IPS-18a (cell line): ENCODE measurements at regions not wholly inside any gene's neighbourhood (a gene's known extent, or its start where the extent isn't known, plus 50 kb on each side); places are given as distances from the start of the nearest gene placed in this dataset.

ENCODE experiments used
- H3K27ac ChIP-seq: one replicate; pipeline ENCODE4 v1.5.1; 2013; ENCODE audit warnings: low read length
- H3K27me3 ChIP-seq: one replicate; pipeline ENCODE4 v1.6.1; 2013; ENCODE audit warnings: mild to moderate bottlenecking, low read length; ENCODE audit not compliant: control insufficient read depth, insufficient read depth
- H3K36me3 ChIP-seq: one replicate; pipeline ENCODE4 v1.6.1; 2013; ENCODE audit warnings: low read depth, low read length; ENCODE audit not compliant: control insufficient read depth
- H3K4me1 ChIP-seq: one replicate; pipeline ENCODE4 v1.6.1; 2013; ENCODE audit warnings: low read depth, low read length; ENCODE audit not compliant: control insufficient read depth
- H3K4me3 ChIP-seq: one replicate; pipeline ENCODE4 v1.5.1; 2013; ENCODE audit warnings: low read length
- H3K9ac ChIP-seq: one replicate; pipeline ENCODE4 v1.6.1; 2013; ENCODE audit warnings: mild to moderate bottlenecking, low read length, moderate library complexity
- H3K9me3 ChIP-seq: one replicate; pipeline ENCODE4 v1.6.1; 2013; ENCODE audit warnings: low read depth, low read length; ENCODE audit not compliant: control insufficient read depth

DNA sequence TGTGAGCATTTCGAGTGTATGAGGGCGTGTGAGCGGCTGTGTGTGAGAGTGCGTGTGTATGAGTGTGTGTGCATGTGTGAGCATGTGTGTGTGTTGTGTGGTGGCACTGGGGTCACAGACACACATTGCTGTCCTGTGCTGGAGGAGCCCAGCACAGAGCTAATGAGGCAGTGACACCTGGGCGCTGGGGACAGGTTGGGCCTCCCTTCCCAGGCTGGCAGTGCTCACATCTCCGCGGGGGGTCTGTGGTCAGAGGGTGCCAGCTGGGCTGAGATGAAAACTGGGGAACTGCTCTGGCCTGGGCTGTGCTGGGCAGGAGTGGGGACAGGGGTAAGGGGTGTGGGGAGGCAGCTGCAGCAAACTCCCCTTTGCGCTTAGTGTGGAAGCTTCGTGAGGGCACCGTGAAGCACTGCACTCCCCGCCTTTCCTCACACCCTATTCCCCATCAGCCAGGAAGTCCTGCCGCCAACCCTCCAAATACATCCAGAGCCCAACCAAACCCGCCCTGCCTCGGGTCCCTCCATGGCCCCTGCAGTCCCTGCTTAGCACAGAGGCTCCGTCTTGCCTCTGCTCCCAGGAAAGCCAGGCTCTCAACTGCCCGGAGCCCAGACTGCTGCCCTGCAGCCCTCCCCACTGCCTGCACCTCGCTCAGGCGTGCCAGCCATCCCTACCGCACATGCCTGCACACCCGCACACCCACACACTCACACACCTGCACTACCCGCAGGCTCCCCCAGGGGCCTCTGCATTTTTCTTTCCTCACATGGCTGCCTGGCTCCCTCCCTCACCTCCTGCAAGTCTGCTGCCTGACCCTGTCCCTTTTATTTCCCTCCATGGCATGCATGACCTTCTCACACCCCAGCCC lies 62.0 kb upstream of the THY1 start:
- Histone ChIP-seq H3K27me3 (no peaks in the 10 kb centered on the region), H3K4me3 (no peak overlapping the region), H3K4me1 (no peaks in the 10 kb centered on the region), H3K36me3 (no peaks in the 10 kb centered on the region), H3K27ac (no peak overlapping the region), H3K9me3 (no peaks in the 10 kb centered on the region), H3K9ac (no peak overlapping the region)

DNA sequence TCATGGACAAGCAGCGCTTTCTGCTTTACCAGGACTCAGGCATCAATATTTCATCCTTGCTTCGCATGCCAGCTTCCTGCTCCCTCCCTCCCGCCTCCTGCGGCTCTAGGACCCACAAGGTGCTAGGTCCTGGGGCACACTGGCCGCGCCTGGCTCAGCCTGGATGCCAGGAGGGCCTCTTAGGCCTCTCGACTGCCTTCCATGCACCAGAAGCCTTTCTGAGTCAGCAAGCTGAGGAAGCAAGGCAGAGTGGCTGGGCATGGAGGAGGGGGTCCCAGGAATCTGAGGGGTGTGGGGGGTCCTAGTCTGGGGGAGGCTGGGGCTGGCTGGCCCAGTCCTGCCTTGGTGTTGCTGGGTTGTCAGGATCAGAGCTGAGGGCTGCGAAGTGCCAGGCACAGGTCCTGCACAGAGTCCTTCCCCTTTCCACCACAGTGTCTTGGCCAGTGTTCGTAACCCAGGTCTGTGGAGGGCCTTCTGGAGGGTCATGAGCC lies 61.0 kb upstream of the THY1 start:
- Histone ChIP-seq H3K9ac (no peak overlapping the region), H3K27me3 (no peaks in the 10 kb centered on the region), H3K9me3 (no peaks in the 10 kb centered on the region), H3K4me1 (no peaks in the 10 kb centered on the region), H3K27ac (no peak overlapping the region), H3K4me3 (no peak overlapping the region), H3K36me3 (no peaks in the 10 kb centered on the region)

- H3K4me1 ChIP-seq, result no peaks in the 10 kb centered on the region
- H3K36me3 ChIP-seq, result no peaks in the 10 kb centered on the region
- H3K27ac ChIP-seq, result no peak overlapping the region
- no peaks in the 10 kb centered on the region for H3K27me3 ChIP-seq
- no peak overlapping the region for H3K4me3 ChIP-seq
- H3K9ac ChIP-seq, result no peak overlapping the region
- no peaks in the 10 kb centered on the region for H3K9me3 ChIP-seq
These were observed 60.4 kb upstream of the THY1 start for GRCh38 chr11:119483341-119483880.

DNA sequence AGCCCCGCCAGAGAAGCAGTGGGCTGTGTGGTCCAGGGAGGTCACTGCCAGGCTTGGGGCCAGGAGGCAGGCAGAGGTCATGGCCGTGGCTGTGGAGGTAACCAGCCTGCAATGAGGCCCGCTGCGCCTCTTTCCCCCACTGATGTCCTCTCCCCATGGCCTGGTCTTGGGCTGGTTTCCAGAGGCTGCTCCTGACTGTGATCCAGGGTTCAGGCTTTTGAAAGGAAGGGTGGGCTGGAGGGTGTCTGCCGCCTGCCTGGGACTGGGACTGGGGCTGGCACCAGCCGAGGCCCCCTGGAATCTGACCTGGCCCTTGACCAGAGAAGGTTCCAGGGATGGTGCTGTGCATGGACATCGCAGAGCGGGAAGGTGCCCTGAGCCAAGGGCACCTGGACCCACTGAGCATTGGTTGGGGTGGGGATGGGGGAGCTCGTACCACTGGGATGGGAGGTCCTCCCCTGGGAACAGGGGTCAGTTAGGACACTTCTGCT lies 59.6 kb upstream of the THY1 start:
- Histone ChIP-seq H3K4me3 (no peak overlapping the region), H3K4me1 (no peaks in the 10 kb centered on the region), H3K27me3 (no peaks in the 10 kb centered on the region), H3K9me3 (no peaks in the 10 kb centered on the region), H3K27ac (no peak overlapping the region), H3K9ac (no peak overlapping the region), H3K36me3 (no peaks in the 10 kb centered on the region)

DNA sequence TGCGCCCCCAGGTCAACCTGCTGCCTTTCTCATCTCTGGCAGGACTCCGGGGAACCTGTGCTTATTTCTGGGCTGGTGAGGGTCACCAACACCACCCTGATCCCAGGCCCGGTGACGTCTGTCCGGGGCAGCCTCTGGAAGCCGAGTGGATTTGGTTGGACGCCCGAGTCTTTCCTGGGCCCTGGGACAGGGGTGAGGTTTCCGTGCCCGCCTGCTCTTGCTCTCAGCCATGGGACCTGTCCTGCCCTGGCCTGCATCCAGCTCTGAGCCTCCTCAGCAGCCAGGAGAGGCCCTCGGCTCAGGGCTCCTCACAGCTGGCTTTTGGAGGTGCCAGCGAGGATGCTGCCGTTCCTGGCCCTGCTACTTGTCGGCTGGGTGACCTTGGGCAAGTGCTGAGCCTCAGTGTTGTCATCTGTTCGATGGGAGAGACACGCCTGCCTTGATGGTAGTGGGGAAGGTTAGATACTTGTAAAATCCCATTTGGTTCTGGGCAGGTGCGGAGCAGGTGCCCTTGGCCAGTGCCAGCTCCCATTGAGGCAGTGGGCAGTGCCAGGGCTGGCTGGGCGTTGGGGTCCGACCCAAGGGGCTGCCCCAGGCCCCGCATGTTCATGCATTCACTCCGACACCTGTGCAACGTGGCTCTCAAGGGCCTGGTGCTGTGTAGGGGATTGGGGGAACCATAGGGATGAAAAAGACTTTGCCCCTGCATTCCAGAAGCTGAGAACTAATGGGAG lies 58.9 kb upstream of the THY1 start:
- Histone ChIP-seq H3K4me1 (no peaks in the 10 kb centered on the region), H3K36me3 (no peaks in the 10 kb centered on the region), H3K9ac (no peak overlapping the region), H3K27ac (no peak overlapping the region), H3K4me3 (peak overlapping the region; percentile 36), H3K9me3 (no peaks in the 10 kb centered on the region), H3K27me3 (no peaks in the 10 kb centered on the region)

GRCh38 chr11:119481021-119481666 lies 58.2 kb upstream of the THY1 start:
- Histone ChIP-seq H3K36me3 (no peaks in the 10 kb centered on the region), H3K27ac (no peak overlapping the region), H3K9ac (no peak overlapping the region), H3K4me3 (peak overlapping the region; percentile 36), H3K27me3 (no peaks in the 10 kb centered on the region), H3K9me3 (no peaks in the 10 kb centered on the region), H3K4me1 (no peaks in the 10 kb centered on the region)

DNA sequence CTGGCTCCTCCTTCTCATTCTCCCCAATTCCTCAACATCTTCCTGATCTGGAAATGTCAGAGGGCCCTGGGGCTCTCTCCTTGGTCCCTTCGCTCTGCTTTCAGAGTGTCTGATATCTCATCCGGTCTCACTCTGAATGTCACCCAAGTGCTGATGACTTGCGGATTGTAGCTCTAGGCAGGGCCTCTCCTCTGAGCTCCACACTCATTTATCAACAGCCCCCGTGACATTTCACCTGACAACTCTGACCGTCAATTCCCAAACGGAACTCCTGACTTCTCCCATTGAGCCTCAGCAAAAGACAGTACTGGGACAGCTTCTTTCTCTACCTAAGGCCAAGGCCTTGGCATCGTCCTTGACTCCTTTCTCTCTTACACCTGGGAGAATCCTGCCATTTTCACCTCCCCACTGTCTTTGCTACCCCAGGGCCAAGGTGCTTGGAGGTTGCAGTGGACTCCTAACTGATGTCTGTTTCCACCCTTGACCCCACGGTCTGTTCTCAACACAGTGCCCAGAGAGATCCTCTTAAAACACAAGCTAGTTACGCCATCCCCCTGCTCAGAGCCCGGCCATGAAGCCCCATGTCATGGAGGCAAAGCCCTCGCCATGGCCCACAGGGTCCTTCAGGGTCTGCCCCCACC lies 57.5 kb upstream of the THY1 start:
- no peaks in the 10 kb centered on the region for H3K27me3 ChIP-seq
- H3K27ac ChIP-seq, result no peak overlapping the region
- no peak overlapping the region for H3K4me3 ChIP-seq
- H3K36me3 ChIP-seq, result no peaks in the 10 kb centered on the region
- H3K4me1 ChIP-seq, result no peaks in the 10 kb centered on the region
- H3K9ac ChIP-seq, result no peak overlapping the region
- H3K9me3 ChIP-seq, result no peaks in the 10 kb centered on the region

GRCh38 chr11:119479685-119480275 lies 56.8 kb upstream of the THY1 start:
- no peaks in the 10 kb centered on the region for H3K36me3 ChIP-seq
- H3K9me3 ChIP-seq, result no peaks in the 10 kb centered on the region
- no peaks in the 10 kb centered on the region for H3K27me3 ChIP-seq
- H3K4me1 ChIP-seq, result no peaks in the 10 kb centered on the region
- H3K4me3 ChIP-seq, result no peak overlapping the region
- H3K9ac ChIP-seq, result no peak overlapping the region
- H3K27ac ChIP-seq, result no peak overlapping the region

DNA sequence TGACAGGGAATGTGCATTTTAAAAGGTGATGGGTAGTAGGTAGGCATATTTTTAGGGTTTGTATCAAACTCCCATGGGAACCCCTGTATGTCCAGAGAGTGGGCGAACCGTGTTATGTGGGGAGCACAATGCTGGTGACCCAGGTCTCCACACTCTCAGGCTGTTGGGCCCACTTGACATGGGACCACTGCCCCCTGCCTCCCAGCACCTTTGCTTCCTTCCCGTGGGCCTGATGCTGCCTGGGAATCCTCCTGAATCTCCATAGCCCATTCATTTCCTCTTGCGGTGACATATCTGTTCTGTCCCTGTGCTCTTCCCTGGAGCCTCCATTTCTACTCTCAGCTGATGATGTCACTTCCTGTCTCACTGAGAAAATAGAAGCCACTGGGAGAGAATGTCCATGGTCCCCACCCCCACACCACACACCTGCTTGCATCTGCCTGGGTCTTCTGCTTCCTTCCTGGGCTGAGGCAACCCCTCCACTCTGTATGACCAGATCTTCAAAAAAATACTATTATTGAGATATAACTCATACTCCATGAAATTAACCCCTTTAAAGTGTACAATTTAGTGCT lies 55.8 kb upstream of the THY1 start:
- Histone ChIP-seq H3K4me3 (no peak overlapping the region), H3K4me1 (no peaks in the 10 kb centered on the region), H3K9me3 (no peaks in the 10 kb centered on the region), H3K36me3 (no peaks in the 10 kb centered on the region), H3K27me3 (no peaks in the 10 kb centered on the region), H3K27ac (no peak overlapping the region), H3K9ac (no peak overlapping the region)

- H3K27ac ChIP-seq, result no peak overlapping the region
- no peaks in the 10 kb centered on the region for H3K36me3 ChIP-seq
- no peaks in the 10 kb centered on the region for H3K27me3 ChIP-seq
- no peak overlapping the region for H3K4me3 ChIP-seq
- no peaks in the 10 kb centered on the region for H3K4me1 ChIP-seq
- H3K9me3 ChIP-seq, result no peaks in the 10 kb centered on the region
- no peak overlapping the region for H3K9ac ChIP-seq
These were observed 53.8 kb upstream of the THY1 start for GRCh38 chr11:119476666-119477331.
